HEK293 (cell line): ENCODE measurements at regions not wholly inside any gene's neighbourhood (a gene's known extent, or its start where the extent isn't known, plus 50 kb on each side); places are given as distances from the start of the nearest gene placed in this dataset.

Experiments used
- CTCF ChIA-PET: fragments of 350-600 bp; formaldehyde crosslinking; extraction: SDS; loops from one replicate; lab custom pipeline; 2021; ENCODE audit warnings: antibody characterized with exemption; lab: Yijun Ruan, JAX
- POLR2A ChIA-PET: fragments of 300-600 bp; formaldehyde crosslinking; extraction: SDS; loops from one replicate; lab custom pipeline; 2020; ENCODE audit warnings: antibody characterized with exemption, inconsistent platforms; lab: Yijun Ruan, JAX
- H3K27ac ChIP-seq: fragments of 200-500 bp; sonication (Bioruptor generic); 2 replicates; pipeline ENCODE4 v1.5.1; 2014; ENCODE audit warnings: low read depth, low read length, control low read depth, inconsistent platforms; ENCODE audit errors: extremely low read depth
- H3K36me3 ChIP-seq, 2 experiments: fragments of 200-500 bp in 1 of 2; sonication (Bioruptor generic) in 1 of 2; 1 replicate in 1 of 2; 2 replicates in 1 of 2; pipeline ENCODE4 v1.5.1; 2014 to 2017; ENCODE audit warnings: inconsistent platforms in 2 of 2, low read length in 2 of 2; ENCODE audit not compliant: control insufficient read depth in 2 of 2, insufficient read depth in 1 of 2
- H3K4me1 ChIP-seq: fragments of 200-500 bp; sonication (Bioruptor generic); 2 replicates; pipeline ENCODE4 v1.5.1; 2014; ENCODE audit warnings: mild to moderate bottlenecking, low read length, inconsistent platforms; ENCODE audit not compliant: control insufficient read depth, insufficient read depth
- H3K4me3 ChIP-seq: 2 replicates; pipeline ENCODE4 v1.5.1; 2011; ENCODE audit warnings: low read depth, mild to moderate bottlenecking, control low read depth, low read length, moderate library complexity
- H3K9me3 ChIP-seq: fragments of 200-500 bp; sonication (Bioruptor generic); 2 replicates; pipeline ENCODE4 v1.5.1; 2014; ENCODE audit warnings: low read depth, low read length, inconsistent platforms; ENCODE audit not compliant: control insufficient read depth, insufficient read depth
- BCL11A ChIP-seq: fragments of 450-650 bp; formaldehyde crosslinking; IDR thresholded peaks from 2 replicates; pipeline ENCODE4 v1.5.1; 2016; ENCODE audit warnings: low read depth, missing biosample characterization, missing genetic modification characterization
- EGR2 ChIP-seq: fragments of 450-650 bp; formaldehyde crosslinking; IDR thresholded peaks from 2 replicates; pipeline ENCODE4 v1.5.1; 2016; ENCODE audit warnings: low read depth, missing biosample characterization, missing genetic modification characterization
- KLF9 ChIP-seq: fragments of 450-650 bp; formaldehyde crosslinking; IDR thresholded peaks from 2 replicates; pipeline ENCODE4 v1.5.1; 2016; ENCODE audit warnings: missing biosample characterization, missing genetic modification characterization, low read depth
- REPIN1 ChIP-seq: fragments of 450-650 bp; formaldehyde crosslinking; IDR thresholded peaks from 2 replicates; pipeline ENCODE4 v1.5.1; 2017; ENCODE audit warnings: missing biosample characterization, missing genetic modification characterization, low read depth
- REST ChIP-seq: fragments of 450-650 bp; formaldehyde crosslinking; IDR thresholded peaks from 2 replicates; pipeline ENCODE4 v1.5.1; 2016; ENCODE audit warnings: missing biosample characterization, missing genetic modification characterization
- SP3 ChIP-seq: fragments of 450-650 bp; formaldehyde crosslinking; IDR thresholded peaks from 2 replicates; pipeline ENCODE4 v1.5.1; 2016; ENCODE audit warnings: missing biosample characterization, missing genetic modification characterization
- SP7 ChIP-seq: fragments of 450-650 bp; formaldehyde crosslinking; IDR thresholded peaks from 2 replicates; pipeline ENCODE4 v1.5.1; 2016; ENCODE audit warnings: missing biosample characterization, missing genetic modification characterization
- TCF7L2 ChIP-seq: IDR thresholded peaks from 2 replicates; pipeline ENCODE4 v1.6.1; 2011; ENCODE audit warnings: low read depth, mild to moderate bottlenecking, inconsistent platforms, low read length, moderate library complexity, borderline replicate concordance
- ZBTB20 ChIP-seq: fragments of 450-650 bp; formaldehyde crosslinking; IDR thresholded peaks from 2 replicates; pipeline ENCODE4 v1.5.1; 2016; ENCODE audit warnings: missing biosample characterization, missing genetic modification characterization
- ZFHX2 ChIP-seq: fragments of 450-650 bp; formaldehyde crosslinking; conservative IDR thresholded peaks from 2 replicates; pipeline ENCODE4 v1.5.1; 2016; ENCODE audit warnings: missing biosample characterization, missing genetic modification characterization
- ZNF10 ChIP-seq: fragments of 450-650 bp; formaldehyde crosslinking; IDR thresholded peaks from 2 replicates; pipeline ENCODE4 v1.5.1; 2017; ENCODE audit warnings: missing biosample characterization, missing genetic modification characterization
- ZNF112 ChIP-seq: fragments of 450-650 bp; formaldehyde crosslinking; IDR thresholded peaks from 2 replicates; pipeline ENCODE4 v1.5.0; 2017; ENCODE audit warnings: missing biosample characterization, missing genetic modification characterization
- ZNF133 ChIP-seq: fragments of 450-650 bp; formaldehyde crosslinking; IDR thresholded peaks from 2 replicates; pipeline ENCODE4 v1.5.1; 2016; ENCODE audit warnings: missing biosample characterization, missing genetic modification characterization
- ZNF184 ChIP-seq: fragments of 450-650 bp; IDR thresholded peaks from 2 replicates; pipeline ENCODE4 v1.5.1; 2018; ENCODE audit warnings: missing biosample characterization, mild to moderate bottlenecking, missing genetic modification characterization
- ZNF26 ChIP-seq: fragments of 450-650 bp; formaldehyde crosslinking; IDR thresholded peaks from 2 replicates; pipeline ENCODE4 v1.5.1; 2016; ENCODE audit warnings: missing biosample characterization, missing genetic modification characterization
- ZNF266 ChIP-seq: fragments of 450-650 bp; formaldehyde crosslinking; IDR thresholded peaks from 2 replicates; pipeline ENCODE4 v1.5.1; 2016; ENCODE audit warnings: missing biosample characterization, missing genetic modification characterization, low read depth
- ZNF274 ChIP-seq, 2 experiments: fragments of 200-500 bp in 1 of 2; fragments of 450-650 bp in 1 of 2; sonication (Bioruptor generic) in 1 of 2; formaldehyde crosslinking in 1 of 2; IDR thresholded peaks; 2 replicates each; pipeline versions ENCODE4 v1.5.1 to v1.6.1; 2014 to 2016; ENCODE audit warnings: borderline replicate concordance in 1 of 2, inconsistent platforms in 1 of 2, low read length in 1 of 2, missing biosample characterization in 1 of 2, missing genetic modification characterization in 1 of 2
- ZNF426 ChIP-seq: fragments of 450-650 bp; formaldehyde crosslinking; IDR thresholded peaks from 2 replicates; pipeline ENCODE4 v1.5.1; 2017; ENCODE audit warnings: missing biosample characterization, missing genetic modification characterization, mild to moderate bottlenecking, inconsistent platforms, moderate library complexity
- ZNF513 ChIP-seq: fragments of 450-650 bp; IDR thresholded peaks from 2 replicates; pipeline ENCODE4 v1.5.1; 2018; ENCODE audit warnings: missing biosample characterization, missing genetic modification characterization
- ZNF518A ChIP-seq: fragments of 450-650 bp; formaldehyde crosslinking; conservative IDR thresholded peaks from 2 replicates; pipeline ENCODE4 v1.5.1; 2016; ENCODE audit warnings: low read depth, missing biosample characterization, missing genetic modification characterization
- ZNF548 ChIP-seq: fragments of 450-650 bp; formaldehyde crosslinking; IDR thresholded peaks from 2 replicates; pipeline ENCODE4 v1.5.1; 2016; ENCODE audit warnings: missing biosample characterization, missing genetic modification characterization
- ZNF571 ChIP-seq: fragments of 450-650 bp; formaldehyde crosslinking; IDR thresholded peaks from 2 replicates; pipeline ENCODE4 v1.5.0; 2017; ENCODE audit warnings: missing biosample characterization, missing genetic modification characterization
- ZNF658 ChIP-seq: fragments of 450-650 bp; formaldehyde crosslinking; IDR thresholded peaks from 2 replicates; pipeline ENCODE4; 2016; ENCODE audit warnings: missing biosample characterization, missing genetic modification characterization
- ZNF776 ChIP-seq: fragments of 450-650 bp; formaldehyde crosslinking; IDR thresholded peaks from 2 replicates; pipeline ENCODE4 v1.5.0; 2017; ENCODE audit warnings: missing biosample characterization, missing genetic modification characterization, borderline replicate concordance
- ZSCAN23 ChIP-seq: fragments of 450-650 bp; formaldehyde crosslinking; IDR thresholded peaks from 2 replicates; pipeline ENCODE4 v1.5.1; 2016; ENCODE audit warnings: missing biosample characterization, missing genetic modification characterization
- ZSCAN30 ChIP-seq: fragments of 450-650 bp; IDR thresholded peaks from 2 replicates; pipeline ENCODE4 v1.5.1; 2018; ENCODE audit warnings: missing biosample characterization, mild to moderate bottlenecking, missing genetic modification characterization, moderate library complexity

GRCh38 chr16:85302018-85302847, 190.0 kb upstream of the CIBAR2 start:
- CTCF ChIA-PET, result interaction anchor here (0.8 to 1.5 kb wide), 8 partner anchors 11 to 314 kb away, joined by 3 to 6 read pairs (median 4); no protein-coding TSS in a partner anchor
- H3K4me3 ChIP-seq, result no peak overlapping the region
- no peaks in the 10 kb centered on the region for H3K36me3 ChIP-seq
- H3K27ac ChIP-seq, result no peak overlapping the region
- no peaks in the 10 kb centered on the region for H3K4me1 ChIP-seq
- POLR2A ChIA-PET, result no interaction called here
- H3K9me3 ChIP-seq, result no peaks in the 10 kb centered on the region
- TF ChIP-seq REPIN1 (tag by site-specific recombination) (no peak), ZNF26 (tag by site-specific recombination) (no peak), EGR2 (tag by site-specific recombination) (peak; percentile 72), ZNF274 (IDR thresholded peaks at IDR 0.05; ENCODE audit: low read length) (no peak), ZNF274 (tag by site-specific recombination; IDR thresholded peaks at IDR 0.05; ENCODE audit: borderline replicate concordance) (no peak), BCL11A (tag by site-specific recombination) (no peak), KLF9 (tag by site-specific recombination) (no peak), ZNF266 (tag by site-specific recombination) (no peak), ZNF112 (tag by site-specific recombination) (no peak), ZNF426 (tag by site-specific recombination) (no peak), ZNF10 (tag by site-specific recombination) (peak; percentile 59; the same call in 1 of the 2 replicates), REST (tag by site-specific recombination) (no peak), ZNF571 (tag by site-specific recombination) (no peak), SP3 (tag by site-specific recombination) (no peak), ZNF776 (tag by site-specific recombination) (no peak), ZNF184 (tag by site-specific recombination) (no peak), ZNF548 (tag by site-specific recombination) (no peak), ZSCAN23 (tag by site-specific recombination) (no peak), TCF7L2 (no peak), ZBTB20 (tag by site-specific recombination) (peak; percentile 80), ZNF133 (tag by site-specific recombination) (no peak), ZNF658 (no peak), ZNF518A (no peak), SP7 (tag by site-specific recombination) (0 out of 2 replicates have a peak, but pooled peaks have one; percentile 14), ZSCAN30 (tag by site-specific recombination) (no peak), ZNF513 (tag by site-specific recombination) (no peak), ZFHX2 (peak; percentile 71)
